ENCODE measurements at regions not wholly inside any gene's neighbourhood (a gene's known extent, or its start where the extent isn't known, plus 50 kb on each side); places are given as distances from the start of the nearest gene placed in this dataset.
"Not testable (repeated sequence)": the region's sequence is repeated elsewhere in the genome, so short reads cannot be mapped to it uniquely, and the experiment has no call there.

- intact Hi-C loops (cut with micrococcal nuclease); DNase-seq (ENCODE audit: low spot score); H3K4me3 Mint-ChIP-seq; H3K27ac Mint-ChIP-seq; H3K27me3 Mint-ChIP-seq (ENCODE audit: insufficient read depth); H3K36me3 Mint-ChIP-seq (ENCODE audit: low read depth); H3K4me1 Mint-ChIP-seq (ENCODE audit: low read depth); H3K9me3 Mint-ChIP-seq: not testable (repeated sequence)
Observed at GRCh38 chr9:63450836-63451235, 1834.2 kb downstream of the FOXD4L5 start.

- H3K36me3 Mint-ChIP-seq (ENCODE audit: low read depth); H3K4me1 Mint-ChIP-seq (ENCODE audit: low read depth); H3K9me3 Mint-ChIP-seq; DNase-seq (ENCODE audit: low spot score); H3K4me3 Mint-ChIP-seq; intact Hi-C loops (cut with micrococcal nuclease); H3K27ac Mint-ChIP-seq; H3K27me3 Mint-ChIP-seq (ENCODE audit: insufficient read depth): not testable (repeated sequence)
Observed at GRCh38 chr9:63425123-63425522, 1859.9 kb downstream of the FOXD4L5 start.

- H3K27ac Mint-ChIP-seq: not testable (repeated sequence)
Observed at GRCh38 chr9:63390897-63391296, 1894.1 kb downstream of the FOXD4L5 start.

GRCh38 chr9:63385479-63385878, 1899.5 kb downstream of the FOXD4L5 start:
- H3K4me1 Mint-ChIP-seq (ENCODE audit: low read depth); H3K27ac Mint-ChIP-seq; intact Hi-C loops (cut with micrococcal nuclease); H3K36me3 Mint-ChIP-seq (ENCODE audit: low read depth); H3K27me3 Mint-ChIP-seq (ENCODE audit: insufficient read depth); H3K9me3 Mint-ChIP-seq; DNase-seq (ENCODE audit: low spot score): not testable (repeated sequence)
- peak overlapping the region; percentile 76 for H3K4me3 Mint-ChIP-seq

More at GRCh38 chr9:63390897-63391296, 1894.1 kb downstream of the FOXD4L5 start:
- H3K36me3 Mint-ChIP-seq (ENCODE audit: low read depth); H3K4me3 Mint-ChIP-seq; intact Hi-C loops (cut with micrococcal nuclease); H3K27me3 Mint-ChIP-seq (ENCODE audit: insufficient read depth); DNase-seq (ENCODE audit: low spot score); H3K9me3 Mint-ChIP-seq; H3K4me1 Mint-ChIP-seq (ENCODE audit: low read depth): not testable (repeated sequence)

- H3K4me3 Mint-ChIP-seq; intact Hi-C loops (cut with micrococcal nuclease); H3K9me3 Mint-ChIP-seq; H3K27me3 Mint-ChIP-seq (ENCODE audit: insufficient read depth); H3K36me3 Mint-ChIP-seq (ENCODE audit: low read depth); H3K4me1 Mint-ChIP-seq (ENCODE audit: low read depth); H3K27ac Mint-ChIP-seq; DNase-seq (ENCODE audit: low spot score): not testable (repeated sequence)
Observed at GRCh38 chr9:63379864-63380263, 1905.1 kb downstream of the FOXD4L5 start.

GRCh38 chr9:63354219-63354618, 1930.8 kb downstream of the FOXD4L5 start:
- H3K4me3 Mint-ChIP-seq: peak overlapping the region; percentile 30
- DNase-seq (ENCODE audit: low spot score): not testable (repeated sequence)

GRCh38 chr9:63347347-63347746, 1937.7 kb downstream of the FOXD4L5 start:
- H3K27ac Mint-ChIP-seq; H3K27me3 Mint-ChIP-seq (ENCODE audit: insufficient read depth); H3K4me3 Mint-ChIP-seq; DNase-seq (ENCODE audit: low spot score); H3K9me3 Mint-ChIP-seq; H3K36me3 Mint-ChIP-seq (ENCODE audit: low read depth); intact Hi-C loops (cut with micrococcal nuclease): not testable (repeated sequence)
- peaks cover 14% of the 10 kb centered on the region for H3K4me1 Mint-ChIP-seq (ENCODE audit: low read depth)

More at GRCh38 chr9:63354219-63354618, 1930.8 kb downstream of the FOXD4L5 start:
- H3K4me1 Mint-ChIP-seq (ENCODE audit: low read depth); H3K9me3 Mint-ChIP-seq; H3K36me3 Mint-ChIP-seq (ENCODE audit: low read depth); intact Hi-C loops (cut with micrococcal nuclease); H3K27me3 Mint-ChIP-seq (ENCODE audit: insufficient read depth): not testable (repeated sequence)
- H3K27ac Mint-ChIP-seq: peak overlapping the region; percentile 71

GRCh38 chr9:63346310-63347048, 1938.5 kb downstream of the FOXD4L5 start:
- intact Hi-C loops (cut with micrococcal nuclease); H3K27me3 Mint-ChIP-seq (ENCODE audit: insufficient read depth); H3K36me3 Mint-ChIP-seq (ENCODE audit: low read depth); H3K9me3 Mint-ChIP-seq: not testable (repeated sequence)
- DNase-seq (ENCODE audit: low spot score): peak; percentile 12
- peak overlapping the region; percentile 59 for H3K27ac Mint-ChIP-seq
- peaks cover 14% of the 10 kb centered on the region for H3K4me1 Mint-ChIP-seq (ENCODE audit: low read depth)
- peak overlapping the region; percentile 1 for H3K4me3 Mint-ChIP-seq

GRCh38 chr9:63344408-63344807, 1940.6 kb downstream of the FOXD4L5 start:
- H3K4me3 Mint-ChIP-seq, H3K9me3 Mint-ChIP-seq: not testable (repeated sequence)

GRCh38 chr9:63342528-63342927, 1942.5 kb downstream of the FOXD4L5 start:
- intact Hi-C loops (cut with micrococcal nuclease); H3K27me3 Mint-ChIP-seq (ENCODE audit: insufficient read depth); H3K9me3 Mint-ChIP-seq; H3K36me3 Mint-ChIP-seq (ENCODE audit: low read depth); DNase-seq (ENCODE audit: low spot score); H3K27ac Mint-ChIP-seq; H3K4me3 Mint-ChIP-seq: not testable (repeated sequence)
- H3K4me1 Mint-ChIP-seq (ENCODE audit: low read depth): peaks cover 19% of the 10 kb centered on the region

More at GRCh38 chr9:63344408-63344807, 1940.6 kb downstream of the FOXD4L5 start:
- H3K27me3 Mint-ChIP-seq (ENCODE audit: insufficient read depth); H3K36me3 Mint-ChIP-seq (ENCODE audit: low read depth); H3K27ac Mint-ChIP-seq; DNase-seq (ENCODE audit: low spot score); intact Hi-C loops (cut with micrococcal nuclease): not testable (repeated sequence)
- peaks cover 14% of the 10 kb centered on the region for H3K4me1 Mint-ChIP-seq (ENCODE audit: low read depth)

- H3K9me3 Mint-ChIP-seq; H3K27me3 Mint-ChIP-seq (ENCODE audit: insufficient read depth); H3K4me1 Mint-ChIP-seq (ENCODE audit: low read depth); intact Hi-C loops (cut with micrococcal nuclease); H3K4me3 Mint-ChIP-seq; H3K36me3 Mint-ChIP-seq (ENCODE audit: low read depth); DNase-seq (ENCODE audit: low spot score): not testable (repeated sequence)
- H3K27ac Mint-ChIP-seq: peak overlapping the region; percentile 78
Observed at GRCh38 chr9:63337899-63338604, 1947.0 kb downstream of the FOXD4L5 start.

- not testable (repeated sequence) for H3K9me3 Mint-ChIP-seq; DNase-seq (ENCODE audit: low spot score)
Observed at GRCh38 chr9:63335286-63335685, 1949.7 kb downstream of the FOXD4L5 start.

GRCh38 chr9:63334187-63334586, 1950.8 kb downstream of the FOXD4L5 start:
- H3K27me3 Mint-ChIP-seq (ENCODE audit: insufficient read depth); H3K36me3 Mint-ChIP-seq (ENCODE audit: low read depth); H3K4me1 Mint-ChIP-seq (ENCODE audit: low read depth); intact Hi-C loops (cut with micrococcal nuclease); H3K27ac Mint-ChIP-seq; H3K9me3 Mint-ChIP-seq; DNase-seq (ENCODE audit: low spot score); H3K4me3 Mint-ChIP-seq: not testable (repeated sequence)

More at GRCh38 chr9:63335286-63335685, 1949.7 kb downstream of the FOXD4L5 start:
- H3K36me3 Mint-ChIP-seq (ENCODE audit: low read depth); H3K4me3 Mint-ChIP-seq; intact Hi-C loops (cut with micrococcal nuclease); H3K27ac Mint-ChIP-seq; H3K4me1 Mint-ChIP-seq (ENCODE audit: low read depth); H3K27me3 Mint-ChIP-seq (ENCODE audit: insufficient read depth): not testable (repeated sequence)

All from activated T-helper 1 cell treated with anti-CD3 and anti-CD28 coated beads, Interleukin-12 subunit alpha, Interleukin-12 subunit beta, Interleukin-2, Interleukin-4 antibody, amounts not matched to agents 30 ng/mL and 10 ng/mL and 1 ng/mL, durations not matched to agents 14 hours and 24 hours and 36 hours (primary cell).